WTC11 (cell line): ENCODE measurements at regions not wholly inside any gene's neighbourhood (a gene's known extent, or its start where the extent isn't known, plus 50 kb on each side); places are given as distances from the start of the nearest gene placed in this dataset.

Source experiments
- ELF4 ChIP-seq: sonication (generic); formaldehyde crosslinking; IDR thresholded peaks from 2 replicates; pipeline ENCODE4 v1.8.1; 2022; ENCODE audit warnings: low read depth, mild to moderate bottlenecking, moderate library complexity, missing genetic modification reagents
- NFE2L1 ChIP-seq: sonication (generic); formaldehyde crosslinking; IDR thresholded peaks from 2 replicates; pipeline ENCODE4 v1.8.1; 2023; ENCODE audit warnings: missing genetic modification reagents
- NFYB ChIP-seq: sonication (generic); formaldehyde crosslinking; conservative IDR thresholded peaks from 2 replicates; pipeline ENCODE4 v1.8.0; 2022; ENCODE audit warnings: low read depth, missing genetic modification reagents
- NR1H2 ChIP-seq: sonication (generic); formaldehyde crosslinking; IDR thresholded peaks from 2 replicates; pipeline ENCODE4 v1.9.0; 2021; ENCODE audit warnings: mild to moderate bottlenecking, moderate library complexity, missing genetic modification reagents
- SOX15 ChIP-seq: fragments of 250-450 bp; sonication (Bioruptor Pico); IDR thresholded peaks from 2 replicates; pipeline ENCODE4 v1.9.0; 2021; ENCODE audit warnings: mild to moderate bottlenecking
- SP1 ChIP-seq: sonication (generic); formaldehyde crosslinking; conservative IDR thresholded peaks from 2 replicates; pipeline ENCODE4 v1.8.1; 2022; ENCODE audit warnings: missing genetic modification reagents
- TF ChIP-seq, protein P1 (sequence below): sonication (generic); formaldehyde crosslinking; IDR thresholded peaks from 2 replicates; pipeline ENCODE4 v1.8.1; 2022; ENCODE audit warnings: mild to moderate bottlenecking, moderate library complexity, missing genetic modification reagents
- TF ChIP-seq, protein P2 (sequence below): fragments of 200-600 bp; IDR thresholded peaks from 2 replicates; pipeline ENCODE4 v1.8.0; 2022; ENCODE audit warnings: antibody characterized with exemption
- TF ChIP-seq, protein P3 (sequence below): fragments of 250-450 bp; sonication (Bioruptor Pico); IDR thresholded peaks from 2 replicates; pipeline ENCODE4 v1.9.0; 2021; ENCODE audit warnings: mild to moderate bottlenecking
- TF ChIP-seq, protein P4 (sequence below): sonication (generic); formaldehyde crosslinking; IDR thresholded peaks from 2 replicates; pipeline ENCODE4 v1.8.0; 2022; ENCODE audit warnings: mild to moderate bottlenecking, missing genetic modification reagents
- TF ChIP-seq, protein P5 (sequence below): sonication (generic); formaldehyde crosslinking; IDR thresholded peaks from 2 replicates; pipeline ENCODE4 v1.8.1; 2023; ENCODE audit warnings: mild to moderate bottlenecking, missing genetic modification reagents, moderate library complexity

DNA sequence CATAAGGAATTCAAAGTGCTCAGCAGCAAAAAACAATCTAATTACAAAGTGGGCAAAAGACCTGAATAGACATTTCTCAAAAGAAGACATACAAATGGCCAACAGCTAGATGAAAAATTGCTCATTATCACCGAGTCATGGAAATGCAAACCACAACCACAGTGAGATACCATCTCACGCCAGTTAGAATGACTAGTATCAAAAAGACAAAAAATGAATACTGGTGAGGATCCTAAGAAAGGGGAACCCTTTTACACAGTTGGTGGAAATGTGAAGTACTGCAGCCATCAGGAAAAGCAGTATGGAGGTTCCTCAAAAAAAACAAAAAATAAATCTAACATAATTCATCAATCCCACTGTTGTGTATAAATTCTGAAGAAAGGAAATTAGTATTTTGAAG lies 1206.1 kb downstream of the EFNB2 start:
- TF ChIP-seq NR1H2 (CRISPR knock-in tag) (no peak), ELF4 (CRISPR knock-in tag) (no peak), SOX15 (CRISPR knock-in tag) (no peak), NFE2L1 (CRISPR knock-in tag) (no peak), SP1 (CRISPR knock-in tag) (no peak), NFYB (CRISPR knock-in tag) (no peak)
- TF ChIP-seq, protein P1, sequence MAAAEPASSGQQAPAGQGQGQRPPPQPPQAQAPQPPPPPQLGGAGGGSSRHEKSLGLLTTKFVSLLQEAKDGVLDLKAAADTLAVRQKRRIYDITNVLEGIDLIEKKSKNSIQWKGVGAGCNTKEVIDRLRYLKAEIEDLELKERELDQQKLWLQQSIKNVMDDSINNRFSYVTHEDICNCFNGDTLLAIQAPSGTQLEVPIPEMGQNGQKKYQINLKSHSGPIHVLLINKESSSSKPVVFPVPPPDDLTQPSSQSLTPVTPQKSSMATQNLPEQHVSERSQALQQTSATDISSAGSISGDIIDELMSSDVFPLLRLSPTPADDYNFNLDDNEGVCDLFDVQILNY = no peak
- TF ChIP-seq, protein P2, sequence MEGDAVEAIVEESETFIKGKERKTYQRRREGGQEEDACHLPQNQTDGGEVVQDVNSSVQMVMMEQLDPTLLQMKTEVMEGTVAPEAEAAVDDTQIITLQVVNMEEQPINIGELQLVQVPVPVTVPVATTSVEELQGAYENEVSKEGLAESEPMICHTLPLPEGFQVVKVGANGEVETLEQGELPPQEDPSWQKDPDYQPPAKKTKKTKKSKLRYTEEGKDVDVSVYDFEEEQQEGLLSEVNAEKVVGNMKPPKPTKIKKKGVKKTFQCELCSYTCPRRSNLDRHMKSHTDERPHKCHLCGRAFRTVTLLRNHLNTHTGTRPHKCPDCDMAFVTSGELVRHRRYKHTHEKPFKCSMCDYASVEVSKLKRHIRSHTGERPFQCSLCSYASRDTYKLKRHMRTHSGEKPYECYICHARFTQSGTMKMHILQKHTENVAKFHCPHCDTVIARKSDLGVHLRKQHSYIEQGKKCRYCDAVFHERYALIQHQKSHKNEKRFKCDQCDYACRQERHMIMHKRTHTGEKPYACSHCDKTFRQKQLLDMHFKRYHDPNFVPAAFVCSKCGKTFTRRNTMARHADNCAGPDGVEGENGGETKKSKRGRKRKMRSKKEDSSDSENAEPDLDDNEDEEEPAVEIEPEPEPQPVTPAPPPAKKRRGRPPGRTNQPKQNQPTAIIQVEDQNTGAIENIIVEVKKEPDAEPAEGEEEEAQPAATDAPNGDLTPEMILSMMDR = no peak
- TF ChIP-seq, protein P3, sequence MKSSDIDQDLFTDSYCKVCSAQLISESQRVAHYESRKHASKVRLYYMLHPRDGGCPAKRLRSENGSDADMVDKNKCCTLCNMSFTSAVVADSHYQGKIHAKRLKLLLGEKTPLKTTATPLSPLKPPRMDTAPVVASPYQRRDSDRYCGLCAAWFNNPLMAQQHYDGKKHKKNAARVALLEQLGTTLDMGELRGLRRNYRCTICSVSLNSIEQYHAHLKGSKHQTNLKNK (CRISPR knock-in tag) = no peak
- TF ChIP-seq, protein P4, sequence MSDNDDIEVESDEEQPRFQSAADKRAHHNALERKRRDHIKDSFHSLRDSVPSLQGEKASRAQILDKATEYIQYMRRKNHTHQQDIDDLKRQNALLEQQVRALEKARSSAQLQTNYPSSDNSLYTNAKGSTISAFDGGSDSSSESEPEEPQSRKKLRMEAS (CRISPR knock-in tag) = no peak
- TF ChIP-seq, protein P5, sequence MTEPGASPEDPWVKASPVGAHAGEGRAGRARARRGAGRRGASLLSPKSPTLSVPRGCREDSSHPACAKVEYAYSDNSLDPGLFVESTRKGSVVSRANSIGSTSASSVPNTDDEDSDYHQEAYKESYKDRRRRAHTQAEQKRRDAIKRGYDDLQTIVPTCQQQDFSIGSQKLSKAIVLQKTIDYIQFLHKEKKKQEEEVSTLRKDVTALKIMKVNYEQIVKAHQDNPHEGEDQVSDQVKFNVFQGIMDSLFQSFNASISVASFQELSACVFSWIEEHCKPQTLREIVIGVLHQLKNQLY = no peak
